ENCODE measurements at regions not wholly inside any gene's neighbourhood (a gene's known extent, or its start where the extent isn't known, plus 50 kb on each side); places are given as distances from the start of the nearest gene placed in this dataset.

- no peak for DNase-seq
Observed at GRCh38 chr2:37550190-37550589, 121.3 kb downstream of the CDC42EP3 start.

- DNase-seq, result no peak
Observed at GRCh38 chr2:37551783-37552182, 119.7 kb downstream of the CDC42EP3 start.

- DNase-seq, result no peak
Observed at GRCh38 chr2:37552339-37552738, 119.1 kb downstream of the CDC42EP3 start.

GRCh38 chr2:37553411-37554154, 117.9 kb downstream of the CDC42EP3 start:
- no peak for DNase-seq

GRCh38 chr2:37554155-37554510, 117.3 kb downstream of the CDC42EP3 start:
- DNase-seq, result no peak

GRCh38 chr2:37554687-37555086, 116.8 kb downstream of the CDC42EP3 start:
- no peak for DNase-seq

- no peak for DNase-seq
Observed at GRCh38 chr2:37555457-37555856, 116.0 kb downstream of the CDC42EP3 start.

GRCh38 chr2:37556256-37556655, 115.2 kb downstream of the CDC42EP3 start:
- no peak for DNase-seq

- DNase-seq, result no peak
Observed at GRCh38 chr2:37558623-37559022, 112.8 kb downstream of the CDC42EP3 start.

- DNase-seq, result no peak
Observed at GRCh38 chr2:37560241-37560848, 111.1 kb downstream of the CDC42EP3 start.

GRCh38 chr2:37560863-37561614, 110.4 kb downstream of the CDC42EP3 start:
- no peak for DNase-seq

- peak; percentile 69 for DNase-seq
Observed at GRCh38 chr2:37561615-37562569, 109.5 kb downstream of the CDC42EP3 start.

- DNase-seq, result no peak
Observed at GRCh38 chr2:37563375-37564015, 107.9 kb downstream of the CDC42EP3 start.

GRCh38 chr2:37564356-37564755, 107.1 kb downstream of the CDC42EP3 start:
- no peak for DNase-seq

- DNase-seq, result peak; percentile 15
Observed at GRCh38 chr2:37566517-37566981, 104.9 kb downstream of the CDC42EP3 start.

GRCh38 chr2:37568565-37568964, 102.9 kb downstream of the CDC42EP3 start:
- no peak for DNase-seq

- DNase-seq, result no peak
Observed at GRCh38 chr2:37569131-37569823, 102.2 kb downstream of the CDC42EP3 start.

- no peak for DNase-seq
Observed at GRCh38 chr2:37569986-37570679, 101.3 kb downstream of the CDC42EP3 start.

- DNase-seq, result peak; percentile 71
Observed at GRCh38 chr2:37570773-37571586, 100.5 kb downstream of the CDC42EP3 start.

GRCh38 chr2:37571587-37572136, 99.8 kb downstream of the CDC42EP3 start:
- no peak for DNase-seq

All from amniotic stem cell (primary cell).